NCI-H345 treated with DMSO at 0.1 percent for 48 hours (cell line): ENCODE measurements at regions not wholly inside any gene's neighbourhood (a gene's known extent, or its start where the extent isn't known, plus 50 kb on each side); places are given as distances from the start of the nearest gene placed in this dataset.

Experiments
- DNase-seq: peaks from one replicate; lab custom pipeline; 2025; ENCODE audit not compliant: unreplicated experiment; lab: John Stamatoyannopoulos, UW

DNA sequence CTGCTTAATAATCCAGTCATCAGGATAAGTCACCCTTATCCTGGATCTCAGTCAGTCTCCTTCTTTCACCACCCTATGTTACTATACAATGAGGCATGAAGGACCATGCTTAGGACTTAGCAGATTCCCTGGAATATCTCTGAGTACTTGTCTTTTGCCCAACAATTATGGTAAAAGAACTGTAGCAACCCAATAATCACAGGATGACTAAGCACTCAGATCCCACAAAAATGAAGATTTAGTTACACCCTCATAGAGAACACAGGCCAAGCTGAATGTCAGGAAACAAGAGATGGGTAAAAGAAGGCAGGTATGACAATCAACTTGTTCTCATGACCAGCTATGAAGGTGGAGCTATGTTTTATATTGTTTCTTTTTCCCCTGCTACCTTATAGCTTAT is 91.4 kb downstream of the EDN1 start:
- DNase-seq: no peak

DNA sequence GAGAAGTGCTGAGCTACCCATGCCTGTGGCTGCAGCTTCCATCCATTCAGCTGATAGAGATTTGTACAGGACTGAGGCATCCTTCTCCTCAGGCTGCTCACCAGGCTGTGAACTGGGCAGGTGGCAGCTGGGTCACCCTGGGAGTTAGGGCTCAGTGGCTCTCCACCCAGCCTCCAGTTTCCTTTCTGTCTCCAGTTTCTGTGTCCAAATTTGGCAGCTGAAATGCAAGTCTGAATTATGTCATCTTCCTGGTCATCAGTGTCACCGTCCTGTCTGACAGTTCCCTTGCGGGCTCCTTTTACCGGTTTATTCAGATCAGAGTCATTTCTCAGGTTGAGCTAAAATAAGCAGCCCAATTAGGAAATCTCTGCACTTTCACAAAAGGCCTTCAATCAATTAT is 93.3 kb downstream of the EDN1 start:
- DNase-seq: no peak

DNA sequence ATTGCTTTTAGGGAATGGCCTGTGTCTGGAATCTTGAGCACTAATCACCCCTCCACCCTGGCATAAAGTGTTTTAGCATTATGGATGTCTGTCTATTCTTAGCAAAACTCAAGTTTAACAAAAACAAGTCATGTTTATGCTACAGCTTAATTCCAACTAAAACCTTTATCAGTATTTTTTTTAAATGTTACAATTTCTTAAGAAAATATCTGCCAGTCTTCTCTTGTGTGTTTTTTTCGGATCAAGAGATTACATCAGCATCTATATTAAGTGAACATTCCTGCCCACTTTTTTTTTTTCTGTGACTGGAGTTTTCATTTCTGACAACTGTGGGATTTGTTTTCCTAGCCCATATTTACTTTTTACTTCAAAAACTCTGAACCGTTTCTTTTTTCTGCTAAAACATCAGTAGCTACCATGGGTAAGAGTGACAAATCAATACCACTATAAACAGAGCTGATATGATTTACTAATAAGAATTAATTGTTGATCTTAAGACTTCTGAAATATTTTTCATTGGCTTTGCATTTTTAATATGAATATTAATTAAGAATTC is 94.3 kb downstream of the EDN1 start:
- DNase-seq: no peak

DNA sequence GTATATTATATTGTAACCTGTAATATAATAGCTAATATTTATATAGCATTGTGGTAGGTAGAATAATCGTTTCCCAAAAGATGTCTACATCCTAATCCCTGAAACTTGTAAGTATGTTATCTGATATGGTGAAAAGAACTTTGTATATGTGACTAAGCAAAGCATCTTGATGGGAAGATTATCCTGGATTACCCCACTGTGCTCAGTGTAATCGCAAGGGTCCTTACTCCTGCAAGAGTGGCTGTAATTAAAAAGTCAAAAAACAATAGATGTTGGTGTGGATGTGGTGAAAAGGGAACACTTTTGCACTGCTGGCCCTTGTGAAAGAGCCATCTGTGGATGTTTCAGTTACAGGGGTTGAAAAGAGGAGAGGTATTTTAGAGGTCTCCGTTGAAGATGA is 95.2 kb downstream of the EDN1 start:
- DNase-seq: no peak

DNA sequence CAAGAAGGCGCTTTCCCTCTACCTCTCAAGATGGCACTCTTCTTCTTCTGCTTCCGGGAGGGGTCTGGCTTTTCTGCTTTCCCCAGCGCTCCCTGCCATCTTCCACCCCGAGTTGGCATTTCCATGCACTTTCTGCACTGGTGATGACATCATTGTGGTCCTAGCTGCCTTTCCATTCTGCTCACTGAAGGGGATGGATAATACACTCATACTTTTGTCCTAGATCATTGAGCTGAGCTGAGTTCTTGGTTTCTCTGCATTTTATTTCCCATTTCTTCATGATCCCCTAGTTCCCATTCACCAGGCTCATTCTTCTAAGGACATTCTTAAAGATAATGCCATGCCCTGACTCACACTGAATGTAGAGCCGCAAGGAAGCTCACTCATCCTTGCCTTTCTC is 96.7 kb downstream of the EDN1 start:
- no peak for DNase-seq

DNA sequence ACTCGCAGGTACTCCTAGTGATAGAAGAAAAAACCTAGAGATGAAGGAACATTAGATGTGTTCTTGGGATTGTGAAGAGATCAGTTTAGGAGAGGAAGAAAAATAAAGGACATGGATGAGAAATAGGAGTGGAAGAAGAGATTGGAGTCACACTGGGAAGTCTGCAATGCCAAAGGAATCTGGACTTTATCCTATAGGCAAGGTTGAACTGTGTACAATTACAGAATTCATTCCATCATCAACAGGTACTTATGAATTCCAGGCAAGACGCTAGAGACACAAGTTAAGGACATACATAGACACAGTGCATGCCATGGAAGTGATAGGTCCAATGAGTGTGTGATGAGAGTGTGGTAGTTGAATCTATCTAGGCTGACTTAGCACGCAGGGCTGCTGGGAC is 101.3 kb downstream of the EDN1 start:
- DNase-seq: no peak

DNA sequence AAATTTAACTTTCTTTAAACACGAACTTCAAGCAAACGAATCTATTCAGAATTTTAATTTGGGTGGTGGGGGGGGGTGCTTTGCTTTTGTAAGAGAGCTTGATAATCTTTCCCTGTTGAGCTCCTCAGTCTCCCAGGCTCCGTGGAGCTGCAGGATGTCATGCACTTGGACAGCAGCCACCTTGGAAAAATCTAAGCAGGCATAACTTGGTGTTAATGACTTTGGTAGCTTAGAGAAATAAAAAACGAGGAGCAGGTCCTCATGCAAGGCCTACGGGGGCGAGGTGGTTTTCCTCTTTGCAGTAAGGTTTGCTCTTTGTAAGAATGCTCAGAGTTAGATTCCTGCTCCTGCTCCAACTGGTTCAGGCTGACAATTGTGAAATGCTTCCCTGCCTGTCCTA is 102.3 kb downstream of the EDN1 start:
- no peak for DNase-seq

DNA sequence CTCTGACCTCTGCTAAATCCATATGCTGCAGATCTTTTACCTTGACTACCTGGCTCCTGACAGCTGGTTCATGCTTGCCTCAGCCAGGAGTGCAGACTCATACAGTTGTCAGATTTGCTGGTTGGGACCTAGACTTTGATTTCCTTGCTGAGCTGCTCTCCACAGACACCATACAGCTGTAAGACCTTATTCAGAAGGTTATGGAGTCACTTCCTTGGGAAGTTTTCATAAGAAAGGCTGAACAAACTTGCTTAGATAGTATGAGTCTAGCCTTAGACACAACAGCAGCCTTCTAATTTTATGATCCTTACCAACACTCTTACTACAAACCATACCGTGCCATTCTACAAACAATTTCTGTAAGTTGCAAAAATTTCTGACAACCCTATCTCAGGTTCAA is 102.9 kb downstream of the EDN1 start:
- DNase-seq: no peak

DNA sequence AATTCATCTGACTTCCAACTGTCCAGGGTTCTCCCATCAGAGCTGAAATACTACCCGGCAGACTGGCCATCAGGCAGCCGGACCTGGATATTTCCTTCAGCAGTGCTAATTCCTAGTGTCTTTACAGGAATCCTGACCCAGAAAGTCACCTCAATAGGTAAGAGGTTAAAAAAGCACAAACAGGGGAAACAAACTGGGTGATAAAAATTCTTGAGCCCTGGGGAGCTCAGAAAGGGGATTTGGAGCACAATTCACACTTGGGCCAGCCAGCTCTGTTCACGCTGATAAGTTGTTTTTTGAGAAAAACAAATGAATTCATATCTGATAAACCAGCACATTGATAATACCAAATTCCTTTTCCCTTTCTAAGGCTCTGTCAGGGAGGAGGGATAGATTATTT is 104.0 kb downstream of the EDN1 start:
- DNase-seq: no peak

DNA sequence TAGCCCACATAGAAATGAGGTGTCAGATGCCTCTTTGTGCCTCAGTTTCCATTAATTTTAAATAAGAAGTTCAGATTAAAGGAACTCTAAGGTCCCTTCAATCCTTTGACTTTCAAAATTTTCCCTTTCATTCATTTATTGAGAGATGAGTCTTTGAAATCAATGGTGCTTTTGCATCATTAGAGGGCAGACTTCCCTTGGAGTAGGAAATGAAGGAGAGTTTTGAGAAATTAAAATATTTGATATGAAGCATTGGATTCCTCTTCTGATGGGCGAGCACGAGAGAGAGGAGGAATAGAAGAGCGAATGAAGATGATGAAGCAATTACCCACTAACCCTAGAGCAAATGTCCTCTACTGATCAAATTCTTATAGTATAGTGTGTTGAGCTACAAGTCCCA is 105.7 kb downstream of the EDN1 start:
- DNase-seq: no peak

DNA sequence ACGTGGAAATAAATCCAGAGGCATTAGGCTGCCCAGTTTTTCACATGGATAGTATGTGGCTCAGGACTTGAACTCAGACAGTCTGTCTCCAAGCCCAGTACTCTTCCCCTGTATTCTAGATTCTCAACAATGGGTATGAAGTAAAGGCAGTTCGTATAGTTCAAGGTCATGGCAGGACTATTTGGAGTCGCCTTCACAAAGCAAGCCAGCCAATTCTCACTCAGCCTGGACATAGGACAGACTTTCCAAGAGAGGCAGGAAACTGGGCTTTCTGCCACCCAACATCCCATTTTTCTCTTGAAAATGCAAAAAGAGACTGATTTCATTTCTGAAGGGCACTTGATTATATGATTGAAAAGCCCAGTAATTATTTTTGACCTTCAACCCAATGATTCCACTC is 111.0 kb downstream of the EDN1 start:
- DNase-seq: no peak

DNA sequence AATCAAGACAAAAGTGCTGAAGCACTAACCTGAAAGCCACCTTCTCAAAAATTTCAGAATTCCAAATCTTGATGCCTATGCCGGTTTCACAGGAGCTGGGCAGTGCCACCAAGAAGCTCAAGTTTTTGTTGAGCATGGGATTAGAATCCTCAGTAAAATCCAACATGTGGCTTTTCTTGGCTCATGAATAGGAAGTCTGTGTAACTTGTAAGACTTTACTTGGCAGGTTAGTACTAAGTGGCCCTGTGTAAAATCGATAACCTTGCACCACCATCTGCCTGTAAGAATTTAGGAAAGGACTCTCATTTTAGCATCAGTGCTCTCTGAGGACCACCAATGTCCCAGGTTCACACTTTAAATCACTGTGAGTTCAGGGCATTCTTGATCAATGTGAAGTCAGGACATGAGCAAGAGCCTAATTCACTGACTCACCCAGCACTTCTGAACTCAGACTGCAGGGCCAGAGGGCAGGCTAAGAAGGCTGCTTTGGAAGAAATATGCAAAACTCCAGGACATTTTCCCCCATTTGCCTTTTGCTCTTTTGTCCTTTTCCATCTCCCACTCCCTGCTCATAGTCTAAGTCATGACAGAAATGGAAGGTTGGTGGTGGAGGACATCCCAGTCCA is 113.2 kb downstream of the EDN1 start:
- DNase-seq: no peak

DNA sequence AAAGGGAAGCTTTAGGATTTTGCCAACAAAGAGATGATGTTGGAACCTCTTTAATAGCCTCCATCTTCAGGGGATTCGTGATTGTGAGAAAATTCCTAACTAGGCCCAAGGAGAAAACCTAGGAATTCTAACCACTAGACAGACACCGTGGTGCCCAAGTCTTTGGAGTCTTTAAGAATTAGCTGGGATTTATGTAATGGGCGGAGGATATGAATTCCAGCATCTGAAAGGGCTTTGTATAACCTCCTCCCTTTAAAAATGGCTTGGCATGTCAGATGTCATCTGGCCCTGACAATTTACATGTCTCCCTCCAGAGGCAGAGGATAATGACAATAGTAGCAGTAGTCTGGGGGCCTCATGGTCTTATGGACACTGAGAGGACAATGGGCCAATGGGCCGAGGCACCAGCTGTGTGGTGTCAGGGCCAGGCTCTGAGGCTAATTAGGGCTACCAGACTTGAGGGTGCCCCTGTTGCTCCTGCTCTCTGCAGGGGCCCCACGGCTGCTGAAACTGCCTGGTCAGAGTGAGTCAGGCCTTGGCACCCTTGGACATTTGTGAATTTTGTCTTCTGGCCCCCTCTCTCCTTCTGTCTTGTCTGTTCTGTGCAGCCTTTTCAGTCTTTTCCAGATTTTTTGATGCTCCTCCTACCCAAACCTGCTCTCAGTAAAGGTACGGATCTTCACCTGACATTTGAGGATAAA is 113.9 kb downstream of the EDN1 start:
- no peak for DNase-seq

DNA sequence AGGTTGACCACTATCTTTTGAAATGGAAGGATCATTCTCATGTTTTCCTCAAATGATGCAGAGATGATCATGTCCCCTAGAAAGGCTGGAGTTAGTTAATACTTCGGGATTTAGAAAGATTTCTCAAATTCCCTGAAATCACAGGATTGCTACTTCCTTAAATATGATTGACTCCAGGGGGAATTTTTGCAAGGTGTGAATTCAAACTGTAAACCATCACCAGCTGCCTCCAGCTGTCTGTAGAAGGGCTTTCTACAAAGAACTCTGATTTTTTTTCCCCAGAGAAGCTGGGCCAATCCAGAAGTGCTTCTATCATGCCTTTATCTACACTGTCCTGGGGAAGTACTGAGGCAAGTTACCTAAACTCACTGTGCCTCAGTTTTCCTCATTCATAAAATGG is 114.5 kb downstream of the EDN1 start:
- DNase-seq: no peak

DNA sequence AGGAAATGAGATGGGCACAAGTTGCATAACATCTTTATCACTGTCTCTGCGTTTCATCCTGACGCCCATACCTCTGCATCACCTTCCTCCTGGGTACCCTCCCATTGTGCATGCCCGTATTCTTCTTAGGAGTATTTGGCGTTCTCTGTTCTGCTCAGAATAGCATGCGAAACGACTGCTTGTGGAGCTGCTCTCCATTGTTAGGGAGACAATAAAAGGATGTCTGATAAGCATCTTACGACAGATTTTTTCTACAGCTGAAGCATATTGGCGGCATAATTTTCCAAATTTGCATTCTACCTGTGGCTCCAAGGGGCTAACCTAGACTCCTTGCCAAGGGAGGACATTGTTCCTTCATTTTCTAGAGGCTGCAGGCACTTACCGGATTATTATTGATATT is 118.6 kb downstream of the EDN1 start:
- DNase-seq: no peak

DNA sequence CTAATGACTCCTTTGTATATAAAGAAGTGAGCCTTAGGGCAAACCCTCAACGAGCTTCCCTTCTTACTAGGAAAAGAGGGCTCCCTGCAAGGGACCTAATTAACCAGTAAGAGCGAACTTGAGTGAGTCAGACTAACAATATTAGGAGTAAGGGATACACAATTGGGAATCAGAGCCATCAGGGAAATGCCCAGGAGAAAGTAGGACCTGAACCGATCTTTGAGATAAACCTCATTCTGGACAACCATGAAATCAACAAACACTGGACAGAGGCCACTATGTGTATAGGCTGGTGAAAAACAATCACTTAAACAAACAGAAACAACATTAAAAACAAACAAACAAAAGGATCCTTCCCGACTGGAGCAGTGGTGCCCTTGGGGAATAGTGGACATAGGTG is 120.8 kb downstream of the EDN1 start:
- no peak for DNase-seq

DNA sequence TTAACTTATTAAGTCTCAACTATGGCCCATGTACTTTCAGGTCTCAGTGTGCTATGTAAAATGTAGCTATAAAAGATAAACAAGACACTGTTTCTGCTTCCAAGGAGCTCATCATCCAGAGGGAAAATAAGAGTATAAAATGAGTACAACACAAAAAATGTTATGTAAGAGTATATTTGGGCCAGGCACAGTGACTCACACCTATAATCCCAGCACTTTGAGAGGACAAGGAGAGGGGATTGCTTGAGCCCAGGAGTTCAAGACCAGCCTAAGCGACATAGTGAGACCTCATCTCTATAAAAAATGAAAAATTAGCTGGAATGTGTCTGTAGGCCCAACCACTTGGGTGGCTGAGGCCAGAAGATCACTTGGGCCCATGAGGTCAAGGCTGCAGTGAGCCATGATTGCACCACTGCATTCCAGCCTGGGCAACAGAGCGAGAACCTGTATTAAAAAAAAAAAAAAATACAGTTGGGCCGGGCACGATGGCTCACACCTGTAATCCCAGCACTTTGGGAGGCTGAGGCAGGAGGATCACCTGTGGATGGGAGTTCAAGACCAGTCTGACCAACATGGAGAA is 124.0 kb downstream of the EDN1 start:
- no peak for DNase-seq

DNA sequence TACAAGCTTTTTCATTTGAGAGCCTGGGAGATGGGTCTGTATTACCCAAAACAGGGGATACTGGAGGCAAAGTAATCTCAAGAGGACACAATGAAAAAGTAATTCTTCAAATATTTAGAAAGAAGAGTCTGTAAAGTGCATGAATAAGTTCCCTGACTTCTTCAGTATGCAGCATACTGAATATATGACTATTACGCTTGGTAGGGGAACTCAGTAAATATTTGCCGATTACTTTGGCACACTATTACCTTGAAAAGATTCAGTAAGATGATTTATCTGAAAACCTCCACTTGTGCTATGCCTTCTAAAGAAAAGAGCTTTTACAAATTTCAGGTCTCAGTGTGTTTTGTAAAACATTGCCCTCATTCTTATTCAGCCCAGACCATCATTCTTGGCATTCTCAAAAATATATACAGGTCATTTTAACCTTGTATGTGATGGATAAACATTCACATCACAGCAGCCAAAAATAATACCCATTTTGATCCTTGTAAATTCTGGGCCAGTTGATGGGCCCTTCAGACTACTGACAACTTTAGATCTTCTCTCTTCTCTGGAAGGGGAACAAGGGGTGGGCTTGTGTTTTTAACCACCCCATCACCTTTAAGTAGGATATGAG is 125.9 kb downstream of the EDN1 start:
- DNase-seq: no peak

DNA sequence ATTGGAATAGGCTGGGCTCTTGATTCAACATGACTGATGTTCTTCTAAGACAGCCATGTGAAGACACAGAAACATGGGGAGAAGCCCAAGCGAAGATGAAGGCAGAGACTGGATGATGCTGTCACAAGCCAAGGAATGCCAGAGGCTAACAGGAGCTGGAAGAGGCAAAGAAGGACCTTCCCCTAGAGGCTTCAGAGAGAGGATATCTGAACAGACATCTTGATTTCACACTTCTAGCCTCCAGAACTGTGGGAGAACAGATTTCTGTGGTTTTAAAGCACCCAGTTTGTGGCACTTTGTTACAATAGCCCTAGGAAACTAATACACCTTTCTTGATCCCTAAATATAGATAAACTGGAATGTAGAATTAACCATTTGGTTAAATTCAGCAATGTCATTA is 127.0 kb downstream of the EDN1 start:
- no peak for DNase-seq

DNA sequence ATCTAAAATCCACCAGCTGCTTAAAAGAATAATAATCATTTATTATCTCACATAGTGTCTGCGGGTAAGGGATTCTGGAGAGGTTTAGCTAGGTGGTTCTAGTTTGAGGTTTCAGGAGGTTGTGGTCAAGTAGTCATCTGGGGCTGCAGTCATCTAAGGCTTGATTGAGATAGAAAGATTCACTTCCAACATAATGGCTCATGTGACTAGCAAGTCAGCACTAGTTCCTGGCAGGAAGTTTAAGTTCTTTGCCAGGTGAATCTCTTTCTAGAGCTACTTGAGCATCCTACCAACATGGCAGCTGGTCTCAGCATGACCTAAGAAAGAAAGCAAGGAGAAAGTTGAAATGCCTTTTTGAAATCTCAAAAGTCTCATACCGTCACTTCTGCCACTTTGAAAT is 128.8 kb downstream of the EDN1 start:
- no peak for DNase-seq

DNA sequence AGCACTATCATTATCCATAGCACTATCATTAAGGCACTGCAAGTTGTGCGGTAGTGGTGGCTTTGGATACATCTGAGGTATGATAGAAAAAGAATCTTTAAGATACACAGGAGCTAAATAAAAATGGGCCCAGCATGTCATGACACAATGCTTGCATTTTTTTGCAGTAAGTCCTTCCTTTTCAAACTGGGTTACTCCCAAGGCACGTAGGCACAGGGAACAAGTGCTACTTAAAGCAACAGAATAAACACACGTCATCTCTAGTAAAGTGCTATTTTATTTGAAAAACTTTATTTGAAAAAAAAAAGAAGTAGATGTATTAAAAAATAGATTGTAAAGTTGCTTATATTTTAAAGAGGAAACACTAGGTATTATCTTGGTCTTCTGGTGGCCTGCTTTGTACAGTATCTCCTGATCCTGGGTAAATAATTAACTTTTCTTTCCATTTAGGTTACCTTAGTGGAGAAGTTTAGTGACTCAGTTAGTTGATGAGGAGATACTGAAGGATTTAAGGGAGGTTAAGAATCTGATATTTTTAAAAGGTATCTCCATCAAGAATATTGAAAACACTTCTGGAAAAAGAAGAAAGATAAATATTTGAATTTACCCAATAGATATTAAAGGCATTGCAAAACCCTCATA is 129.6 kb downstream of the EDN1 start:
- DNase-seq: no peak

DNA sequence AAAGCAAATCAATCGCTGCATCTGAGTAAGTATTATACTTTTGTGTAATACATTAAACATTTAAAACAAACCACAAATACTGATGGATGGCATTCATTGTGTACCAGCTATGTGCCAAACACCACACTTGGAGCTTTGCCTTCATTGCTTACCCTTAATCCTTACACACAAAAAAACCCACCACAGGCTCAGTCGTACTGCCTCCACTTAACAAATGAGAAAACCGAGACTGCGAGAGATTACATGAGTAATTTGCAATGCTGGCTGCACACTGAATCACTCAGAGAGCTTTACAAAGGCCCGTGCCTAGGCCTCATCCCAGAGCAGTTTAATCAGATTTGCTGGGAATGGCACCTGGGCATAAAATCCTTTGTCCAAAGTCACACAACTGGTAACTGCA is 130.5 kb downstream of the EDN1 start:
- no peak for DNase-seq
